AG04450 (cell line): ENCODE measurements at regions not wholly inside any gene's neighbourhood (a gene's known extent, or its start where the extent isn't known, plus 50 kb on each side); places are given as distances from the start of the nearest gene placed in this dataset.
"Not testable (repeated sequence)": the region's sequence is repeated elsewhere in the genome, so short reads cannot be mapped to it uniquely, and the experiment has no call there.

Experiments
- CTCF ChIA-PET: fragments of 300-600, 350-600 bp; formaldehyde crosslinking; extraction: SDS; loops from one replicate; lab custom pipeline; 2022; ENCODE audit warnings: antibody characterized with exemption, inconsistent platforms; lab: Charles Lee
- POLR2A ChIA-PET: fragments of 350-600 bp; formaldehyde crosslinking; extraction: SDS; loops from one replicate; lab custom pipeline; 2021; ENCODE audit warnings: antibody characterized with exemption, inconsistent platforms; lab: Yijun Ruan, JAX
- DNase-seq: peaks from one replicate; pipeline ENCODE4 v3.0.0-alpha.2; 2011; ENCODE audit warnings: low read depth, low spot score
- H3K27ac ChIP-seq: one replicate; pipeline ENCODE4 v1.5.1; 2012; ENCODE audit warnings: low read depth, low read length, control low read depth
- H3K27me3 ChIP-seq: one replicate; pipeline ENCODE4 v1.6.0; 2012; ENCODE audit warnings: low read length; ENCODE audit not compliant: control insufficient read depth, insufficient read depth
- H3K4me3 ChIP-seq: 2 replicates; pipeline ENCODE4 v1.5.1; 2011; ENCODE audit warnings: mild to moderate bottlenecking, low read depth, low read length, control low read depth
- H3K9me3 ChIP-seq: 2 replicates; pipeline ENCODE4 v1.5.1; 2012; ENCODE audit warnings: low read length; ENCODE audit not compliant: control insufficient read depth, insufficient read depth
- CTCF ChIP-seq: IDR thresholded peaks from 2 replicates; pipeline ENCODE4 v1.5.1; 2011; ENCODE audit warnings: low read depth, low read length, control low read depth, inconsistent platforms

GRCh38 chr4:178215763-178216162, 773.5 kb upstream of the AGA start:
- TF ChIP-seq CTCF, result no peak
- POLR2A ChIA-PET, result no interaction called here
- CTCF ChIA-PET, result no interaction called here
- H3K9me3 ChIP-seq, result no peaks in the 10 kb centered on the region
- no peaks in the 10 kb centered on the region for H3K27me3 ChIP-seq
- H3K27ac ChIP-seq, result no peak overlapping the region
- H3K4me3 ChIP-seq, result no peak overlapping the region
- DNase-seq, result no peak

- DNase-seq, POLR2A ChIA-PET, CTCF ChIA-PET, H3K27ac ChIP-seq, H3K9me3 ChIP-seq, H3K4me3 ChIP-seq, H3K27me3 ChIP-seq: not testable (repeated sequence)
Measured at GRCh38 chr4:178226421-178226820, 784.2 kb upstream of the AGA start.

GRCh38 chr4:178233906-178234305, 791.7 kb upstream of the AGA start:
- no peaks in the 10 kb centered on the region for H3K27me3 ChIP-seq
- H3K27ac ChIP-seq, result no peak overlapping the region
- no peak overlapping the region for H3K4me3 ChIP-seq
- POLR2A ChIA-PET, result no interaction called here
- no peak for DNase-seq
- TF ChIP-seq CTCF, result no peak
- CTCF ChIA-PET, result no interaction called here
- no peaks in the 10 kb centered on the region for H3K9me3 ChIP-seq

GRCh38 chr4:178240891-178241290, 798.7 kb upstream of the AGA start:
- no peak for DNase-seq
- H3K27ac ChIP-seq, result no peak overlapping the region
- POLR2A ChIA-PET, result no interaction called here
- H3K4me3 ChIP-seq, result no peak overlapping the region
- H3K9me3 ChIP-seq, result peaks cover 21% of the 10 kb centered on the region
- TF ChIP-seq CTCF, result no peak
- no peaks in the 10 kb centered on the region for H3K27me3 ChIP-seq
- CTCF ChIA-PET, result no interaction called here

- no peak overlapping the region for H3K27ac ChIP-seq
- CTCF ChIA-PET, result no interaction called here
- no peak overlapping the region for H3K4me3 ChIP-seq
- no peak for DNase-seq
- H3K9me3 ChIP-seq, result peaks cover 21% of the 10 kb centered on the region
- POLR2A ChIA-PET, result no interaction called here
- no peaks in the 10 kb centered on the region for H3K27me3 ChIP-seq
- TF ChIP-seq CTCF, result no peak
Measured at GRCh38 chr4:178241601-178242118, 799.4 kb upstream of the AGA start.

- Histone ChIP-seq H3K27ac (no peak overlapping the region), H3K4me3 (no peak overlapping the region), H3K9me3 (peaks cover 21% of the 10 kb centered on the region), H3K27me3 (no peaks in the 10 kb centered on the region)
- ChIA-PET CTCF (no interaction called here), POLR2A (no interaction called here)
- TF ChIP-seq CTCF, result no peak
- no peak for DNase-seq
Measured at GRCh38 chr4:178242655-178243054, 800.4 kb upstream of the AGA start.
